ENCODE measurements at regions not wholly inside any gene's neighbourhood (a gene's known extent, or its start where the extent isn't known, plus 50 kb on each side); places are given as distances from the start of the nearest gene placed in this dataset.

- Mint-ChIP-seq H3K27ac (no peak overlapping the region), H3K27me3 (no peaks in the 10 kb centered on the region), H3K4me3 (no peak overlapping the region), H3K4me1 (no peaks in the 10 kb centered on the region), H3K9me3 (peaks cover 0 to 14% (median 3%) of the 10 kb centered on the region in 3 donors), H3K36me3 (no peaks in the 10 kb centered on the region)
- Histone ChIP-seq H3K27ac (ENCODE audit: low read length) (no peak overlapping the region), H3K36me3 (ENCODE audit: control insufficient read depth in 2 of 2, extremely low read depth in 1 of 2, insufficient read depth in 1 of 2, low read length in 1 of 2) (no peaks in the 10 kb centered on the region), H3K4me1 (ENCODE audit: control insufficient read depth in 1 of 2, extremely low read depth in 1 of 2, insufficient read depth in 2 of 2, low read length in 2 of 2) (no peaks in the 10 kb centered on the region), H3K27me3 (replicated peaks in 1 of 2; ENCODE audit: control insufficient read depth in 2 of 2, extremely low read depth in 1 of 2, insufficient read depth in 2 of 2, low read length in 1 of 2) (no peaks in the 10 kb centered on the region), H3K9me3 (no peaks in the 10 kb centered on the region), H3K4me3 (ENCODE audit: control insufficient read depth in 1 of 2, extremely low read depth in 1 of 2, low read length in 1 of 2) (no peak overlapping the region)
- no peak for DNase-seq
- ATAC-seq (replicated peaks in 1 of 4) = no peak
- POLR2A ChIA-PET = no interaction called here
- WGBS (ENCODE audit: insufficient coverage) = no CpG with 5 or more reads among the region's 1 CpG
- CTCF ChIA-PET = no interaction called here
Measured at GRCh38 chr14:40317690-40318089, 885.5 kb upstream of the FBXO33 start.

DNA sequence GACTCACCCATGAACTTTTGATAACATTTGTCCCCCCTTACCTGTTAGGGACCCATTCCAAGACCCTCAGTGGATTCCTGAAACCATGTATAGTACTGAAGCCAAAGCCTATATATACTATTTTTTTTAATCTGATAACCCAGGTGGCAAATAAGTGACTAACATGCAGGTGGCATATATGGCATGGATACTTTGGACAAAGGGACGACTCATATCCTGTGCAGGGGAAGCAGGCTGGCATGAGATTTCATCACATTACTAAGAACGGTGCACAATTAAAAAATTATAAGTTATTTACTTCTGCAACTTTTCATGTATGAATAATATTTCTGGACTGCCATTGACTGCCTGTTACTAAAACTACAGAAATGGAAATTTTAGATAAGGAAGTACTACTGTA, 880.1 kb upstream of the FBXO33 start:
- H3K4me3 ChIP-seq (ENCODE audit: control insufficient read depth in 1 of 2, extremely low read depth in 1 of 2, low read length in 1 of 2) = no peak overlapping the region
- no peaks in the 10 kb centered on the region for H3K4me1 ChIP-seq (ENCODE audit: control insufficient read depth in 1 of 2, extremely low read depth in 1 of 2, insufficient read depth in 2 of 2, low read length in 2 of 2)
- CTCF ChIA-PET = interaction anchor here in 1 of 2 donors (0.6 kb wide), 1 partner anchor 258 kb away, joined by 3 read pairs; no protein-coding TSS in a partner anchor
- H3K9me3 ChIP-seq = no peaks in the 10 kb centered on the region
- peaks cover 0 to 11% (median 0%) of the 10 kb centered on the region in 3 donors for H3K9me3 Mint-ChIP-seq
- WGBS (ENCODE audit: insufficient coverage) = no CpG with 5 or more reads among the region's 2 CpGs
- DNase-seq (no peak), ATAC-seq (replicated peaks in 1 of 4) (no peak)
- H3K36me3 Mint-ChIP-seq = no peaks in the 10 kb centered on the region
- H3K4me1 Mint-ChIP-seq = no peaks in the 10 kb centered on the region
- H3K36me3 ChIP-seq (ENCODE audit: control insufficient read depth in 2 of 2, extremely low read depth in 1 of 2, insufficient read depth in 1 of 2, low read length in 1 of 2) = no peaks in the 10 kb centered on the region
- POLR2A ChIA-PET = no interaction called here
- no peaks in the 10 kb centered on the region for H3K27me3 ChIP-seq (replicated peaks in 1 of 2; ENCODE audit: control insufficient read depth in 2 of 2, extremely low read depth in 1 of 2, insufficient read depth in 2 of 2, low read length in 1 of 2)
- H3K4me3 Mint-ChIP-seq = no peak overlapping the region
- no peak overlapping the region for H3K27ac Mint-ChIP-seq
- H3K27ac ChIP-seq (ENCODE audit: low read length) = no peak overlapping the region
- no peaks in the 10 kb centered on the region for H3K27me3 Mint-ChIP-seq

DNA sequence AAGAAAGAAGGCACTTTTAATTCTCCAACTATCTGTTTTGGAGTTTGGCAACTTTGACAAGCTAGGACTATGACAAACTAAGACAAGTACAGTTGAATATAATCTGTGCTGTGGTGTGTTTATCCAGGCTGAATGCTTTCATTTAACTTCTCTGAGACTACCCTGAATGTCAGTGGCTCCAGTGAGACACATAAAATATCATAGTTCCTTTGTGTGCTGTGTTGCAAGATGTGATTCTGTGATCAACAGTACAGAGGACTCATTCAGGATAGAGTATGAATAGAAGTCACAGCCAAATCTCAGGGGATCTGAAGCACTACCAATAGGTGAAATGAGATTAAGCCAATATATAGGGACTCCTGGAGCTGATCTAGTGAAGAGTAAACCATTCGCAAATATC, 876.9 kb upstream of the FBXO33 start:
- no peaks in the 10 kb centered on the region for H3K27me3 ChIP-seq (replicated peaks in 1 of 2; ENCODE audit: control insufficient read depth in 2 of 2, extremely low read depth in 1 of 2, insufficient read depth in 2 of 2, low read length in 1 of 2)

GRCh38 chr14:40308240-40308639, 876.0 kb upstream of the FBXO33 start:
- Histone ChIP-seq H3K36me3 (ENCODE audit: control insufficient read depth in 2 of 2, extremely low read depth in 1 of 2, insufficient read depth in 1 of 2, low read length in 1 of 2) (no peaks in the 10 kb centered on the region), H3K4me3 (ENCODE audit: control insufficient read depth in 1 of 2, extremely low read depth in 1 of 2, low read length in 1 of 2) (no peak overlapping the region), H3K27me3 (replicated peaks in 1 of 2; ENCODE audit: control insufficient read depth in 2 of 2, extremely low read depth in 1 of 2, insufficient read depth in 2 of 2, low read length in 1 of 2) (no peaks in the 10 kb centered on the region), H3K9me3 (no peaks in the 10 kb centered on the region), H3K27ac (ENCODE audit: low read length) (no peak overlapping the region), H3K4me1 (ENCODE audit: control insufficient read depth in 1 of 2, extremely low read depth in 1 of 2, insufficient read depth in 2 of 2, low read length in 2 of 2) (no peaks in the 10 kb centered on the region)
- Mint-ChIP-seq H3K9me3 (peaks cover 0 to 5% (median 0%) of the 10 kb centered on the region in 3 donors), H3K27ac (no peak overlapping the region), H3K36me3 (no peaks in the 10 kb centered on the region), H3K4me3 (no peak overlapping the region), H3K27me3 (no peaks in the 10 kb centered on the region), H3K4me1 (no peaks in the 10 kb centered on the region)
- ATAC-seq (replicated peaks in 1 of 4) (no peak), DNase-seq (no peak)
- ChIA-PET POLR2A (no interaction called here), CTCF (no interaction called here)
- WGBS (ENCODE audit: insufficient coverage) = no CpG with 5 or more reads among the region's 3 CpGs

More for the DNA sequence above, 876.9 kb upstream of the FBXO33 start:
- Histone ChIP-seq H3K27ac (ENCODE audit: low read length) (no peak overlapping the region), H3K4me1 (ENCODE audit: control insufficient read depth in 1 of 2, extremely low read depth in 1 of 2, insufficient read depth in 2 of 2, low read length in 2 of 2) (no peaks in the 10 kb centered on the region), H3K9me3 (no peaks in the 10 kb centered on the region), H3K36me3 (ENCODE audit: control insufficient read depth in 2 of 2, extremely low read depth in 1 of 2, insufficient read depth in 1 of 2, low read length in 1 of 2) (no peaks in the 10 kb centered on the region), H3K4me3 (ENCODE audit: control insufficient read depth in 1 of 2, extremely low read depth in 1 of 2, low read length in 1 of 2) (no peak overlapping the region)
- ChIA-PET POLR2A (no interaction called here), CTCF (no interaction called here)
- Mint-ChIP-seq H3K4me1 (no peaks in the 10 kb centered on the region), H3K9me3 (peaks cover 0 to 7% (median 0%) of the 10 kb centered on the region in 3 donors), H3K27me3 (no peaks in the 10 kb centered on the region), H3K4me3 (no peak overlapping the region), H3K36me3 (no peaks in the 10 kb centered on the region), H3K27ac (no peak overlapping the region)
- 100% methylated on average over 1 of the region's 1 CpG for WGBS (ENCODE audit: insufficient coverage)
- DNase-seq (no peak), ATAC-seq (replicated peaks in 1 of 4) (no peak)

GRCh38 chr14:40296821-40297220, 864.6 kb upstream of the FBXO33 start:
- Mint-ChIP-seq H3K4me3 (no peak overlapping the region), H3K27ac (no peak overlapping the region), H3K27me3 (no peaks in the 10 kb centered on the region), H3K4me1 (no peaks in the 10 kb centered on the region), H3K9me3 (peaks cover 7 to 19% (median 11%) of the 10 kb centered on the region in 3 donors), H3K36me3 (no peaks in the 10 kb centered on the region)
- Histone ChIP-seq H3K4me3 (ENCODE audit: control insufficient read depth in 1 of 2, extremely low read depth in 1 of 2, low read length in 1 of 2) (no peak overlapping the region), H3K27ac (ENCODE audit: low read length) (no peak overlapping the region), H3K9me3 (no peaks in the 10 kb centered on the region), H3K27me3 (replicated peaks in 1 of 2; ENCODE audit: control insufficient read depth in 2 of 2, extremely low read depth in 1 of 2, insufficient read depth in 2 of 2, low read length in 1 of 2) (no peaks in the 10 kb centered on the region), H3K36me3 (ENCODE audit: control insufficient read depth in 2 of 2, extremely low read depth in 1 of 2, insufficient read depth in 1 of 2, low read length in 1 of 2) (no peaks in the 10 kb centered on the region), H3K4me1 (ENCODE audit: control insufficient read depth in 1 of 2, extremely low read depth in 1 of 2, insufficient read depth in 2 of 2, low read length in 2 of 2) (no peaks in the 10 kb centered on the region)
- DNase-seq (no peak), ATAC-seq (replicated peaks in 1 of 4) (no peak)
- ChIA-PET CTCF (no interaction called here), POLR2A (no interaction called here)

DNA sequence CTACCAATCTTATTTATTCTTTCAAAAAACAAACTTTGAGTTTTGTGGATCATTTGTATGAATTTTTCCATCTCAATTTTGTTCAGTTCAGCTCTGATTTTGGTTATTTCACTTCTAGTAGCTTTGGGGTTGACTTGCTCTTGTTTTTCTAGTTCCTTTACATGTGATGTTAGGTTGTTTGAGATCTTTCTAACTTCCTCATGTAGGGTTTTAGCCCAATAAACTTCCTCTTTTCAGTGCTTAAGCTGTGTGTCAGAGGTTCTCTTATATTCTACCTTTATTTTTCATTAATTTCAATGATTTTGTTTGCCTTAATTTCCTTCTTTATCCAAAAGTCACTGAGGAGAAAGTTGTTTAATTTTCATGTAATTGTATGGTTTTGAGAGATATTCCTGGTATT, 860.4 kb upstream of the FBXO33 start:
- H3K4me1 Mint-ChIP-seq = no peaks in the 10 kb centered on the region
- Histone ChIP-seq H3K4me3 (ENCODE audit: control insufficient read depth in 1 of 2, extremely low read depth in 1 of 2, low read length in 1 of 2) (no peak overlapping the region), H3K9me3 (no peaks in the 10 kb centered on the region), H3K27me3 (replicated peaks in 1 of 2; ENCODE audit: control insufficient read depth in 2 of 2, extremely low read depth in 1 of 2, insufficient read depth in 2 of 2, low read length in 1 of 2) (no peaks in the 10 kb centered on the region), H3K27ac (ENCODE audit: low read length) (no peak overlapping the region), H3K4me1 (ENCODE audit: control insufficient read depth in 1 of 2, extremely low read depth in 1 of 2, insufficient read depth in 2 of 2, low read length in 2 of 2) (no peaks in the 10 kb centered on the region), H3K36me3 (ENCODE audit: control insufficient read depth in 2 of 2, extremely low read depth in 1 of 2, insufficient read depth in 1 of 2, low read length in 1 of 2) (no peaks in the 10 kb centered on the region)
- H3K9me3 Mint-ChIP-seq = peaks cover 11 to 14% (median 14%) of the 10 kb centered on the region in 3 donors
- no peaks in the 10 kb centered on the region for H3K27me3 Mint-ChIP-seq
- no peak overlapping the region for H3K27ac Mint-ChIP-seq
- ChIA-PET CTCF (no interaction called here), POLR2A (no interaction called here)
- DNase-seq (no peak), ATAC-seq (replicated peaks in 1 of 4) (no peak)
- no peaks in the 10 kb centered on the region for H3K36me3 Mint-ChIP-seq
- H3K4me3 Mint-ChIP-seq = no peak overlapping the region

GRCh38 chr14:40282196-40282595, 850.0 kb upstream of the FBXO33 start:
- H3K27me3 ChIP-seq (replicated peaks in 1 of 2; ENCODE audit: control insufficient read depth in 2 of 2, extremely low read depth in 1 of 2, insufficient read depth in 2 of 2, low read length in 1 of 2) = no peaks in the 10 kb centered on the region
- H3K27ac ChIP-seq (ENCODE audit: low read length) = no peak overlapping the region
- Mint-ChIP-seq H3K27ac (no peak overlapping the region), H3K36me3 (no peaks in the 10 kb centered on the region), H3K9me3 (peaks cover 1 to 8% (median 3%) of the 10 kb centered on the region in 3 donors), H3K4me1 (no peaks in the 10 kb centered on the region), H3K27me3 (no peaks in the 10 kb centered on the region), H3K4me3 (no peak overlapping the region)
- ATAC-seq (replicated peaks in 1 of 4) (no peak), DNase-seq (no peak)
- CTCF ChIA-PET = no interaction called here
- H3K36me3 ChIP-seq (ENCODE audit: control insufficient read depth in 2 of 2, extremely low read depth in 1 of 2, insufficient read depth in 1 of 2, low read length in 1 of 2) = no peaks in the 10 kb centered on the region
- no peak overlapping the region for H3K4me3 ChIP-seq (ENCODE audit: control insufficient read depth in 1 of 2, extremely low read depth in 1 of 2, low read length in 1 of 2)
- no CpG with 5 or more reads among the region's 1 CpG for WGBS (ENCODE audit: insufficient coverage)
- POLR2A ChIA-PET = no interaction called here
- no peaks in the 10 kb centered on the region for H3K4me1 ChIP-seq (ENCODE audit: control insufficient read depth in 1 of 2, extremely low read depth in 1 of 2, insufficient read depth in 2 of 2, low read length in 2 of 2)
- peaks cover 3% of the 10 kb centered on the region for H3K9me3 ChIP-seq
